Neural cell (in vitro differentiated cells): ENCODE measurements at regions not wholly inside any gene's neighbourhood (a gene's known extent, or its start where the extent isn't known, plus 50 kb on each side); places are given as distances from the start of the nearest gene placed in this dataset.

Experiments
- H2AFZ ChIP-seq: fragments of 200-600, 300-800 bp; sonication (generic), shearing (Covaris generic); 2 replicates; pipeline ENCODE4 v1.6.0; 2014; ENCODE audit warnings: low read depth, mild to moderate bottlenecking, antibody characterized with exemption, low read length, moderate library complexity
- H3F3A ChIP-seq: fragments of 200-600 bp; shearing (Covaris generic); 2 replicates; pipeline ENCODE4 v1.6.1; 2016; ENCODE audit warnings: mild to moderate bottlenecking, moderate library complexity, mixed read lengths, antibody characterized with exemption, low read length; ENCODE audit not compliant: insufficient read depth, poor library complexity, severe bottlenecking
- H3K27ac ChIP-seq: fragments of 200-600, 300-800 bp; sonication (generic), shearing (Covaris generic); 2 replicates; pipeline ENCODE4 v1.5.1; 2014; ENCODE audit warnings: mild to moderate bottlenecking, low read length, moderate library complexity
- H3K27me3 ChIP-seq: fragments of 300-800, 200-600 bp; sonication (generic), shearing (Covaris generic); 2 replicates; pipeline ENCODE4 v1.6.0; 2014; ENCODE audit warnings: mild to moderate bottlenecking, low read depth, low read length, moderate library complexity; ENCODE audit not compliant: insufficient read depth
- H3K36me3 ChIP-seq: fragments of 300-800, 200-600 bp; sonication (generic), shearing (Covaris generic); 2 replicates; pipeline ENCODE4 v1.5.1; 2014; ENCODE audit warnings: mild to moderate bottlenecking, antibody characterized with exemption, low read length, moderate library complexity; ENCODE audit not compliant: insufficient read depth
- H3K4me2 ChIP-seq: fragments of 300-800, 200-600 bp; sonication (generic), shearing (Covaris generic); 2 replicates; pipeline ENCODE4 v1.6.0; 2014; ENCODE audit warnings: mild to moderate bottlenecking, low read length
- H3K4me3 ChIP-seq: fragments of 300-800, 200-600 bp; sonication (generic), shearing (Covaris generic); 2 replicates; pipeline ENCODE4 v1.5.1; 2014; ENCODE audit warnings: mild to moderate bottlenecking, low read length, moderate library complexity
- H3K79me2 ChIP-seq: fragments of 200-600 bp; shearing (Covaris generic); replicated peaks from 2 replicates; pipeline ENCODE4 v1.6.0; 2014; ENCODE audit warnings: mild to moderate bottlenecking, low read length, moderate library complexity; ENCODE audit not compliant: insufficient read depth
- H3K9ac ChIP-seq: fragments of 300-800, 200-600 bp; sonication (generic), shearing (Covaris generic); 2 replicates; pipeline ENCODE4 v1.6.1; 2016; ENCODE audit warnings: mild to moderate bottlenecking, low read length, mixed read lengths
- H3K9me2 ChIP-seq: fragments of 200-600 bp; shearing (Covaris generic); 2 replicates; pipeline ENCODE4 v1.6.1; 2016; ENCODE audit warnings: mild to moderate bottlenecking, low read length, mixed read lengths; ENCODE audit not compliant: insufficient read depth
- H3K9me3 ChIP-seq: fragments of 200-600, 300-800 bp; sonication (generic), shearing (Covaris generic); 2 replicates; pipeline ENCODE4 v1.6.1; 2016; ENCODE audit warnings: mild to moderate bottlenecking, mixed run types, low read length, moderate library complexity, mixed read lengths
- H4K20me1 ChIP-seq: fragments of 200-600 bp; shearing (Covaris generic); 2 replicates; pipeline ENCODE4 v1.6.1; 2016; ENCODE audit warnings: mild to moderate bottlenecking, mixed run types; ENCODE audit not compliant: insufficient read depth
- EP300 ChIP-seq: fragments of 450-650 bp; conservative IDR thresholded peaks from 2 replicates; pipeline ENCODE4 v1.6.1; 2014; ENCODE audit warnings: antibody characterized with exemption, mild to moderate bottlenecking, moderate library complexity; ENCODE audit not compliant: poor library complexity, severe bottlenecking
- EZH2 ChIP-seq: fragments of 200-600, 300-800 bp; shearing (Covaris generic), sonication (generic); IDR thresholded peaks from 2 replicates; pipeline ENCODE4 v1.6.1; 2014; ENCODE audit warnings: antibody characterized with exemption, low read length, borderline replicate concordance, mild to moderate bottlenecking; ENCODE audit not compliant: insufficient read depth, poor library complexity, severe bottlenecking
- POLR2AphosphoS5 ChIP-seq: IDR thresholded peaks from 2 replicates; pipeline ENCODE4 v1.6.1; 2012
- RAD21 ChIP-seq: fragments of 450-650 bp; conservative IDR thresholded peaks from 2 replicates; pipeline ENCODE4 v1.6.1; 2014; ENCODE audit warnings: antibody characterized with exemption, mild to moderate bottlenecking, moderate library complexity
- REST ChIP-seq: IDR thresholded peaks from 2 replicates; pipeline ENCODE4 v1.6.1; 2012; ENCODE audit warnings: borderline replicate concordance
- SMC3 ChIP-seq: fragments of 450-650 bp; conservative IDR thresholded peaks from 2 replicates; pipeline ENCODE4 v1.6.1; 2014; ENCODE audit warnings: antibody characterized with exemption, mild to moderate bottlenecking, moderate library complexity; ENCODE audit not compliant: poor library complexity
- TAF1 ChIP-seq: IDR thresholded peaks from 2 replicates; pipeline ENCODE4 v1.6.1; 2012; ENCODE audit warnings: low read depth
- TF ChIP-seq, protein P1 (sequence below): fragments of 450-650 bp; IDR thresholded peaks from 2 replicates; pipeline ENCODE4 v1.5.1; 2014; ENCODE audit warnings: antibody characterized with exemption, mild to moderate bottlenecking, moderate library complexity; ENCODE audit not compliant: poor library complexity, severe bottlenecking

DNA sequence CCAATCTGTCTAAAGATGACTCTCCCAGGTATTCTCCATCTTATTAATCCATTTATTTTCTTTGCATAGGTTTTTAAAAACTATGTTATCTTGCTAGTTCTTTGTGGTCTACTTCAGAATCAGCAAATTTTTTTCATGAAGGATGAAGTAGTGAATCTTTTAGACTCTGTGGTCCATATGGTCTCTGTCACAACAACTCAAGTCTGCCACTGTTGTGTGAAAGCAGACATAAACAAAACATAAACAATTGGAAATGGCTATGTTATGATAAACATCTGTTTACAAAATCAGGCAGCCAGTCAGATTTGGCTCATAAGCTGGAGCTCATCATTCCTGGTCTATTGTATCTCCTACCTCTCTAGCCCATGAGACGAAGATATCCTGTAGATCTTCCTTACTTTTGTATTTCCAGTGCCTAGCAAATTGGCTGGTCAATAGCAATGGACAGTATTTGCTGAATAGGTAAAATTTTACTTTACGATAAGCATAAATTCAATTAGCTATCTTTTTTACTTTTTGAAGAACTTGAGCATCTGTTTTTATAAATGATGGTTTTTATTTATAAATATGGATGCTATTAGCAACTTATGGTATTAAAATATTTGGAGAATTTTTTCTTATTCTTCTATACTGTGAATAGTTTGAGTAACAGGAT is 104.6 kb upstream of the SGCE start (continued):
- no peak for TF ChIP-seq SMC3
- TF ChIP-seq EZH2: no peak
- no peak for TF ChIP-seq EP300

GRCh38 chr7:94761451-94761850 is 105.5 kb upstream of the SGCE start:
- no peaks in the 10 kb centered on the region for H4K20me1 ChIP-seq
- H3K36me3 ChIP-seq: no peaks in the 10 kb centered on the region
- no peaks in the 10 kb centered on the region for H3K79me2 ChIP-seq
- no peak overlapping the region for H3K4me2 ChIP-seq
- H3K4me3 ChIP-seq: no peak overlapping the region
- H3K9me3 ChIP-seq: no peaks in the 10 kb centered on the region
- H3K9me2 ChIP-seq: no peaks in the 10 kb centered on the region
- H3K27me3 ChIP-seq: no peaks in the 10 kb centered on the region
- no peak for TF ChIP-seq EP300
- TF ChIP-seq RAD21: no peak
- no peak for TF ChIP-seq REST
- TF ChIP-seq SMC3: no peak
- TF ChIP-seq EZH2: no peak
- TF ChIP-seq POLR2AphosphoS5: no peak
- TF ChIP-seq, protein P1, sequence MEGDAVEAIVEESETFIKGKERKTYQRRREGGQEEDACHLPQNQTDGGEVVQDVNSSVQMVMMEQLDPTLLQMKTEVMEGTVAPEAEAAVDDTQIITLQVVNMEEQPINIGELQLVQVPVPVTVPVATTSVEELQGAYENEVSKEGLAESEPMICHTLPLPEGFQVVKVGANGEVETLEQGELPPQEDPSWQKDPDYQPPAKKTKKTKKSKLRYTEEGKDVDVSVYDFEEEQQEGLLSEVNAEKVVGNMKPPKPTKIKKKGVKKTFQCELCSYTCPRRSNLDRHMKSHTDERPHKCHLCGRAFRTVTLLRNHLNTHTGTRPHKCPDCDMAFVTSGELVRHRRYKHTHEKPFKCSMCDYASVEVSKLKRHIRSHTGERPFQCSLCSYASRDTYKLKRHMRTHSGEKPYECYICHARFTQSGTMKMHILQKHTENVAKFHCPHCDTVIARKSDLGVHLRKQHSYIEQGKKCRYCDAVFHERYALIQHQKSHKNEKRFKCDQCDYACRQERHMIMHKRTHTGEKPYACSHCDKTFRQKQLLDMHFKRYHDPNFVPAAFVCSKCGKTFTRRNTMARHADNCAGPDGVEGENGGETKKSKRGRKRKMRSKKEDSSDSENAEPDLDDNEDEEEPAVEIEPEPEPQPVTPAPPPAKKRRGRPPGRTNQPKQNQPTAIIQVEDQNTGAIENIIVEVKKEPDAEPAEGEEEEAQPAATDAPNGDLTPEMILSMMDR: no peak
- no peaks in the 10 kb centered on the region for H3F3A ChIP-seq
- no peak overlapping the region for H2AFZ ChIP-seq
- H3K9ac ChIP-seq: no peak overlapping the region
- no peak overlapping the region for H3K27ac ChIP-seq

GRCh38 chr7:94763268-94763667 is 107.3 kb upstream of the SGCE start:
- H3K4me2 ChIP-seq: no peak overlapping the region
- H3K9ac ChIP-seq: no peak overlapping the region
- H3K79me2 ChIP-seq: no peaks in the 10 kb centered on the region
- H3K9me2 ChIP-seq: no peaks in the 10 kb centered on the region
- no peaks in the 10 kb centered on the region for H3F3A ChIP-seq
- TF ChIP-seq EP300: no peak
- TF ChIP-seq REST: no peak
- TF ChIP-seq, protein P1: no peak
- no peak for TF ChIP-seq SMC3
- no peak for TF ChIP-seq TAF1
- no peak overlapping the region for H3K27ac ChIP-seq
- no peaks in the 10 kb centered on the region for H4K20me1 ChIP-seq
- no peaks in the 10 kb centered on the region for H3K9me3 ChIP-seq
- H2AFZ ChIP-seq: no peak overlapping the region
- no peaks in the 10 kb centered on the region for H3K27me3 ChIP-seq
- H3K36me3 ChIP-seq: no peaks in the 10 kb centered on the region
- no peak overlapping the region for H3K4me3 ChIP-seq
